ENCODE measurements at regions not wholly inside any gene's neighbourhood (a gene's known extent, or its start where the extent isn't known, plus 50 kb on each side); places are given as distances from the start of the nearest gene placed in this dataset.

GRCh38 chr7:41803569-41803968, 100.7 kb upstream of the INHBA start:
- FAIRE-seq = no peak
- no peak for DNase-seq (ENCODE audit: low spot score)

GRCh38 chr7:41796331-41796730, 93.4 kb upstream of the INHBA start:
- DNase-seq (ENCODE audit: low spot score) (peak; percentile 48), FAIRE-seq (no peak)

GRCh38 chr7:41795276-41795833, 92.5 kb upstream of the INHBA start:
- DNase-seq (ENCODE audit: low spot score) (no peak), FAIRE-seq (no peak)

- FAIRE-seq = no peak
- no peak for DNase-seq (ENCODE audit: low spot score)
Measured at GRCh38 chr7:41793556-41793955, 90.7 kb upstream of the INHBA start.

GRCh38 chr7:41792120-41792519, 89.2 kb upstream of the INHBA start:
- DNase-seq (ENCODE audit: low spot score) (peak; percentile 21), FAIRE-seq (no peak)

- DNase-seq (ENCODE audit: low spot score) (peak; percentile 38), FAIRE-seq (peak; percentile 76)
Measured at GRCh38 chr7:41788556-41788955, 85.7 kb upstream of the INHBA start.

- no peak for FAIRE-seq
- no peak for DNase-seq (ENCODE audit: low spot score)
Measured at GRCh38 chr7:41787651-41788350, 84.9 kb upstream of the INHBA start.

GRCh38 chr7:41786944-41787343, 84.1 kb upstream of the INHBA start:
- FAIRE-seq (no peak), DNase-seq (ENCODE audit: low spot score) (no peak)

GRCh38 chr7:41786404-41786803, 83.5 kb upstream of the INHBA start:
- no peak for FAIRE-seq
- no peak for DNase-seq (ENCODE audit: low spot score)

GRCh38 chr7:41785840-41786239, 83.0 kb upstream of the INHBA start:
- DNase-seq (ENCODE audit: low spot score) (no peak), FAIRE-seq (no peak)

- FAIRE-seq (no peak), DNase-seq (ENCODE audit: low spot score) (no peak)
Measured at GRCh38 chr7:41785265-41785664, 82.4 kb upstream of the INHBA start.

GRCh38 chr7:41779918-41780317, 77.0 kb upstream of the INHBA start:
- no peak for DNase-seq (ENCODE audit: low spot score)
- FAIRE-seq = no peak

GRCh38 chr7:41777894-41778596, 75.2 kb upstream of the INHBA start:
- no peak for DNase-seq (ENCODE audit: low spot score)
- FAIRE-seq = no peak

GRCh38 chr7:41774966-41775365, 72.1 kb upstream of the INHBA start:
- FAIRE-seq = no peak
- no peak for DNase-seq (ENCODE audit: low spot score)

- FAIRE-seq = no peak
Measured at GRCh38 chr7:41773756-41774155, 70.9 kb upstream of the INHBA start.

GRCh38 chr7:41771717-41772116, 68.8 kb upstream of the INHBA start:
- FAIRE-seq = no peak
- DNase-seq (ENCODE audit: low spot score) = no peak

More at GRCh38 chr7:41773756-41774155, 70.9 kb upstream of the INHBA start:
- no peak for DNase-seq (ENCODE audit: low spot score)

GRCh38 chr7:41769162-41769561, 66.3 kb upstream of the INHBA start:
- DNase-seq (ENCODE audit: low spot score) (no peak), FAIRE-seq (no peak)

- no peak for FAIRE-seq
- DNase-seq (ENCODE audit: low spot score) = no peak
Measured at GRCh38 chr7:41763626-41764025, 60.7 kb upstream of the INHBA start.

GRCh38 chr7:41762641-41763040, 59.8 kb upstream of the INHBA start:
- DNase-seq (ENCODE audit: low spot score) = no peak
- no peak for FAIRE-seq

- FAIRE-seq = no peak
- no peak for DNase-seq (ENCODE audit: low spot score)
Measured at GRCh38 chr7:41760293-41760692, 57.4 kb upstream of the INHBA start.

GRCh38 chr7:41758321-41758720, 55.4 kb upstream of the INHBA start:
- FAIRE-seq = no peak

GRCh38 chr7:41756650-41757182, 53.8 kb upstream of the INHBA start:
- FAIRE-seq (no peak), DNase-seq (ENCODE audit: low spot score) (no peak)

More at GRCh38 chr7:41758321-41758720, 55.4 kb upstream of the INHBA start:
- no peak for DNase-seq (ENCODE audit: low spot score)

All from RCC 7860 (cell line).